MM.1S (cell line): ENCODE measurements at regions not wholly inside any gene's neighbourhood (a gene's known extent, or its start where the extent isn't known, plus 50 kb on each side); places are given as distances from the start of the nearest gene placed in this dataset.

Experiments
- EZH2 ChIP-seq: fragments of 300-600 bp; sonication (generic); optimal IDR thresholded peaks from 2 replicates; pipeline ENCODE3; 2017; ENCODE audit warnings: low read depth, mild to moderate bottlenecking, antibody characterized with exemption, low read length, mixed read lengths
- EZH2phosphoT487 ChIP-seq: fragments of 300-600 bp; sonication (generic); IDR thresholded peaks from 2 replicates; pipeline ENCODE4 v1.6.1; 2018; ENCODE audit warnings: antibody characterized with exemption, low read length
- TF ChIP-seq, protein P1 (sequence below): fragments of 300-600 bp; sonication (generic); IDR thresholded peaks from 2 replicates; pipeline ENCODE4 v1.5.1; 2016; ENCODE audit warnings: antibody characterized with exemption, low read length, mixed read lengths

GRCh38 chr1:30303387-30303786 is 420.0 kb downstream of the MATN1 start:
- TF ChIP-seq, protein P1, sequence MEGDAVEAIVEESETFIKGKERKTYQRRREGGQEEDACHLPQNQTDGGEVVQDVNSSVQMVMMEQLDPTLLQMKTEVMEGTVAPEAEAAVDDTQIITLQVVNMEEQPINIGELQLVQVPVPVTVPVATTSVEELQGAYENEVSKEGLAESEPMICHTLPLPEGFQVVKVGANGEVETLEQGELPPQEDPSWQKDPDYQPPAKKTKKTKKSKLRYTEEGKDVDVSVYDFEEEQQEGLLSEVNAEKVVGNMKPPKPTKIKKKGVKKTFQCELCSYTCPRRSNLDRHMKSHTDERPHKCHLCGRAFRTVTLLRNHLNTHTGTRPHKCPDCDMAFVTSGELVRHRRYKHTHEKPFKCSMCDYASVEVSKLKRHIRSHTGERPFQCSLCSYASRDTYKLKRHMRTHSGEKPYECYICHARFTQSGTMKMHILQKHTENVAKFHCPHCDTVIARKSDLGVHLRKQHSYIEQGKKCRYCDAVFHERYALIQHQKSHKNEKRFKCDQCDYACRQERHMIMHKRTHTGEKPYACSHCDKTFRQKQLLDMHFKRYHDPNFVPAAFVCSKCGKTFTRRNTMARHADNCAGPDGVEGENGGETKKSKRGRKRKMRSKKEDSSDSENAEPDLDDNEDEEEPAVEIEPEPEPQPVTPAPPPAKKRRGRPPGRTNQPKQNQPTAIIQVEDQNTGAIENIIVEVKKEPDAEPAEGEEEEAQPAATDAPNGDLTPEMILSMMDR, result no peak
- TF ChIP-seq EZH2, result no peak
- no peak for TF ChIP-seq EZH2phosphoT487
